Upper lobe of left lung (tissue), 4 donors: ENCODE measurements at regions not wholly inside any gene's neighbourhood (a gene's known extent, or its start where the extent isn't known, plus 50 kb on each side); places are given as distances from the start of the nearest gene placed in this dataset.

Experiments used
- CTCF ChIP-seq, 6 experiments: fragments of 450-650 bp in 4 of 6; fragments of 200-600 bp in 2 of 6; sonication (generic) in 2 of 6; IDR thresholded peaks; one replicate each; pipeline ENCODE4 v1.5.1; 2016 to 2019; ENCODE audit warnings: antibody characterized with exemption in 6 of 6
- POLR2A ChIP-seq, 4 donors: fragments of 450-650 bp; IDR thresholded peaks; one replicate each; pipeline ENCODE4 v1.5.1; 2016 to 2017; ENCODE audit warnings: antibody characterized with exemption in 4 of 4, mild to moderate bottlenecking in 2 of 4

- TF ChIP-seq CTCF (IDR thresholded peaks at IDR 0.05) (no peak), POLR2A (IDR thresholded peaks at IDR 0.05) (no peak)
Measured at GRCh38 chr15:62795171-62795570, 247.4 kb upstream of the TPM1 start.
